ENCODE measurements at regions not wholly inside any gene's neighbourhood (a gene's known extent, or its start where the extent isn't known, plus 50 kb on each side); places are given as distances from the start of the nearest gene placed in this dataset.

DNA sequence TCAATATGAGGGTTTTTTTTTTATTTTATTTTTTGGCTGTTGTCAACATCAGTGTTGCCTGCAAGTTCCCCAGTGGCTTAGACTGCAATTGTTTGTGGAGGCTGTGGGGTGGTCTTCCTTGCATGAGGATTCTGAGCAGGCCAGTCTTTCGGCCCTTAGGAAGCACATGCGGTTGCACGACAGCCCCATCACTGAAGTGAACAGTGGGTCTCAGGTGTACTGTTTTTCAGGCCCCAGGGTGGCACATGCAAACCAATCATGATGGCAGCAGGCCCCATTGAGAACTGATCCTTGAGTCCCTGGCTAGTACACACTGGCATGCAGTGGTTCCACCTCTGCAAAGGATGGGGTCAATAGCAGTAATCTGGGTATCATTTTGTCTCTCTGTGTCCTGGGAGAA, 768.7 kb downstream of the EPHA3 start:
- Histone ChIP-seq H3K36me3 (ENCODE audit: insufficient read depth, low read length) (no peaks in the 10 kb centered on the region), H3F3A (ENCODE audit: insufficient read depth, low read length, poor library complexity, severe bottlenecking) (no peaks in the 10 kb centered on the region), H3K9me2 (ENCODE audit: insufficient read depth, low read length) (no peaks in the 10 kb centered on the region), H3K9ac (ENCODE audit: low read length) (no peak overlapping the region), H3K4me2 (ENCODE audit: low read length) (no peak overlapping the region), H3K27ac (ENCODE audit: low read length) (no peak overlapping the region), H3K27me3 (ENCODE audit: insufficient read depth, low read depth, low read length) (no peaks in the 10 kb centered on the region), H3K9me3 (ENCODE audit: low read length) (no peaks in the 10 kb centered on the region), H3K4me3 (ENCODE audit: low read length) (no peak overlapping the region), H2AFZ (ENCODE audit: low read depth, low read length) (no peak overlapping the region), H4K20me1 (ENCODE audit: insufficient read depth) (no peaks in the 10 kb centered on the region), H3K79me2 (replicated peaks; ENCODE audit: insufficient read depth, low read length) (no peaks in the 10 kb centered on the region)
- TF ChIP-seq EZH2 (IDR thresholded peaks at IDR 0.05; ENCODE audit: borderline replicate concordance, insufficient read depth, low read length, poor library complexity, severe bottlenecking) (no peak), RAD21 (conservative IDR thresholded peaks at IDR 0.05) (no peak), TAF1 (IDR thresholded peaks at IDR 0.05; ENCODE audit: low read depth) (no peak), POLR2AphosphoS5 (IDR thresholded peaks at IDR 0.05) (no peak), EP300 (conservative IDR thresholded peaks at IDR 0.05; ENCODE audit: poor library complexity, severe bottlenecking) (no peak), SMC3 (conservative IDR thresholded peaks at IDR 0.05; ENCODE audit: poor library complexity) (no peak), MXI1 (conservative IDR thresholded peaks at IDR 0.05; ENCODE audit: poor library complexity, severe bottlenecking) (no peak)
- TF ChIP-seq, protein P1, sequence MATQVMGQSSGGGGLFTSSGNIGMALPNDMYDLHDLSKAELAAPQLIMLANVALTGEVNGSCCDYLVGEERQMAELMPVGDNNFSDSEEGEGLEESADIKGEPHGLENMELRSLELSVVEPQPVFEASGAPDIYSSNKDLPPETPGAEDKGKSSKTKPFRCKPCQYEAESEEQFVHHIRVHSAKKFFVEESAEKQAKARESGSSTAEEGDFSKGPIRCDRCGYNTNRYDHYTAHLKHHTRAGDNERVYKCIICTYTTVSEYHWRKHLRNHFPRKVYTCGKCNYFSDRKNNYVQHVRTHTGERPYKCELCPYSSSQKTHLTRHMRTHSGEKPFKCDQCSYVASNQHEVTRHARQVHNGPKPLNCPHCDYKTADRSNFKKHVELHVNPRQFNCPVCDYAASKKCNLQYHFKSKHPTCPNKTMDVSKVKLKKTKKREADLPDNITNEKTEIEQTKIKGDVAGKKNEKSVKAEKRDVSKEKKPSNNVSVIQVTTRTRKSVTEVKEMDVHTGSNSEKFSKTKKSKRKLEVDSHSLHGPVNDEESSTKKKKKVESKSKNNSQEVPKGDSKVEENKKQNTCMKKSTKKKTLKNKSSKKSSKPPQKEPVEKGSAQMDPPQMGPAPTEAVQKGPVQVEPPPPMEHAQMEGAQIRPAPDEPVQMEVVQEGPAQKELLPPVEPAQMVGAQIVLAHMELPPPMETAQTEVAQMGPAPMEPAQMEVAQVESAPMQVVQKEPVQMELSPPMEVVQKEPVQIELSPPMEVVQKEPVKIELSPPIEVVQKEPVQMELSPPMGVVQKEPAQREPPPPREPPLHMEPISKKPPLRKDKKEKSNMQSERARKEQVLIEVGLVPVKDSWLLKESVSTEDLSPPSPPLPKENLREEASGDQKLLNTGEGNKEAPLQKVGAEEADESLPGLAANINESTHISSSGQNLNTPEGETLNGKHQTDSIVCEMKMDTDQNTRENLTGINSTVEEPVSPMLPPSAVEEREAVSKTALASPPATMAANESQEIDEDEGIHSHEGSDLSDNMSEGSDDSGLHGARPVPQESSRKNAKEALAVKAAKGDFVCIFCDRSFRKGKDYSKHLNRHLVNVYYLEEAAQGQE (IDR thresholded peaks at IDR 0.05; ENCODE audit: borderline replicate concordance), result no peak
- TF ChIP-seq, protein P2, sequence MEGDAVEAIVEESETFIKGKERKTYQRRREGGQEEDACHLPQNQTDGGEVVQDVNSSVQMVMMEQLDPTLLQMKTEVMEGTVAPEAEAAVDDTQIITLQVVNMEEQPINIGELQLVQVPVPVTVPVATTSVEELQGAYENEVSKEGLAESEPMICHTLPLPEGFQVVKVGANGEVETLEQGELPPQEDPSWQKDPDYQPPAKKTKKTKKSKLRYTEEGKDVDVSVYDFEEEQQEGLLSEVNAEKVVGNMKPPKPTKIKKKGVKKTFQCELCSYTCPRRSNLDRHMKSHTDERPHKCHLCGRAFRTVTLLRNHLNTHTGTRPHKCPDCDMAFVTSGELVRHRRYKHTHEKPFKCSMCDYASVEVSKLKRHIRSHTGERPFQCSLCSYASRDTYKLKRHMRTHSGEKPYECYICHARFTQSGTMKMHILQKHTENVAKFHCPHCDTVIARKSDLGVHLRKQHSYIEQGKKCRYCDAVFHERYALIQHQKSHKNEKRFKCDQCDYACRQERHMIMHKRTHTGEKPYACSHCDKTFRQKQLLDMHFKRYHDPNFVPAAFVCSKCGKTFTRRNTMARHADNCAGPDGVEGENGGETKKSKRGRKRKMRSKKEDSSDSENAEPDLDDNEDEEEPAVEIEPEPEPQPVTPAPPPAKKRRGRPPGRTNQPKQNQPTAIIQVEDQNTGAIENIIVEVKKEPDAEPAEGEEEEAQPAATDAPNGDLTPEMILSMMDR (IDR thresholded peaks at IDR 0.05; ENCODE audit: poor library complexity, severe bottlenecking), result no peak

DNA sequence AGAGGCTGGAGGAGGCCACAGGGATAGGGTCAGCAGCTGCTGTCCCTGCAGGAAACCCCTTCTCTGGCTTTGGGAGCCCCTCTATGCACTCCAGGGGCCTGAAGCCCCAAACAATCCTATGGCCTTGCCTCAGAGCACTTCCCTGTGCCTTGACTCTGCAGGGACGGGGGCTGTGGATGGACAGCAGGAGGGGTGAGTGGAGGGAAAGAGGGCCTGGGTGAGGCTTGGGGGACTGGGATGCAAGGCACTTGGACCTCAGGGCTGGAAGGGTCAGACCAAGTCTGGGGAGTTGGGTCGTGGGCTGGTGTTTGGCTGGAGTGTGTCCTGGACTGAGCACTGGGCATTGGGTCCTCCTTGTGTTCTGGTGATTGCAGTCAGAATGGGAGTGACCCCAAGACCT, 769.8 kb downstream of the EPHA3 start:
- no peaks in the 10 kb centered on the region for H3K27me3 ChIP-seq (ENCODE audit: insufficient read depth, low read depth, low read length)
- H3K79me2 ChIP-seq (replicated peaks; ENCODE audit: insufficient read depth, low read length), result no peaks in the 10 kb centered on the region
- H3K36me3 ChIP-seq (ENCODE audit: insufficient read depth, low read length), result no peaks in the 10 kb centered on the region
- H3K27ac ChIP-seq (ENCODE audit: low read length), result no peak overlapping the region
- no peak overlapping the region for H2AFZ ChIP-seq (ENCODE audit: low read depth, low read length)
- no peaks in the 10 kb centered on the region for H3K9me2 ChIP-seq (ENCODE audit: insufficient read depth, low read length)
- H3K9me3 ChIP-seq (ENCODE audit: low read length), result no peaks in the 10 kb centered on the region
- no peak for TF ChIP-seq RAD21 (conservative IDR thresholded peaks at IDR 0.05)
- no peak for TF ChIP-seq EZH2 (IDR thresholded peaks at IDR 0.05; ENCODE audit: borderline replicate concordance, insufficient read depth, low read length, poor library complexity, severe bottlenecking)
- TF ChIP-seq, protein P1 (IDR thresholded peaks at IDR 0.05; ENCODE audit: borderline replicate concordance), result no peak
- no peak for TF ChIP-seq MXI1 (conservative IDR thresholded peaks at IDR 0.05; ENCODE audit: poor library complexity, severe bottlenecking)
- TF ChIP-seq, protein P2 (IDR thresholded peaks at IDR 0.05; ENCODE audit: poor library complexity, severe bottlenecking), result no peak
- TF ChIP-seq SMC3 (conservative IDR thresholded peaks at IDR 0.05; ENCODE audit: poor library complexity), result no peak
- no peak for TF ChIP-seq TAF1 (IDR thresholded peaks at IDR 0.05; ENCODE audit: low read depth)
- no peak overlapping the region for H3K4me2 ChIP-seq (ENCODE audit: low read length)
- no peaks in the 10 kb centered on the region for H4K20me1 ChIP-seq (ENCODE audit: insufficient read depth)
- H3K4me3 ChIP-seq (ENCODE audit: low read length), result no peak overlapping the region
- no peak overlapping the region for H3K9ac ChIP-seq (ENCODE audit: low read length)
- H3F3A ChIP-seq (ENCODE audit: insufficient read depth, low read length, poor library complexity, severe bottlenecking), result no peaks in the 10 kb centered on the region
